Pancreas (tissue), 10 donors: ENCODE measurements at regions not wholly inside any gene's neighbourhood (a gene's known extent, or its start where the extent isn't known, plus 50 kb on each side); places are given as distances from the start of the nearest gene placed in this dataset.

Experiments used
- ATAC-seq, 4 donors: fragments of 200-7000 bp; cut with Tn5 transposase; one replicate each; pipeline versions ENCODE4 v1.8.0 to v1.9.1; 2020; ENCODE audit warnings: mild to moderate bottlenecking in 4 of 4, moderate library complexity in 4 of 4
- DNase-seq, 6 donors: peaks; one replicate each; pipeline ENCODE4 v3.0.0-alpha.2; 2020
- FAIRE-seq: peaks from 2 replicates; lab custom pipeline; 2012; peaks lifted over from hg19 to GRCh38; lab: Jason Lieb, UNC
- H3K27ac ChIP-seq, 4 donors: fragments of 200-600 bp; sonication (generic); 1 replicate in 3 of 4; 2 replicates in 1 of 4; pipeline versions ENCODE4 v1.5.0 to v1.8.0; 2020
- H3K27me3 ChIP-seq, 4 donors: fragments of 200-600 bp; one replicate each; pipeline ENCODE4 v1.8.0; 2021
- H3K36me3 ChIP-seq, 3 donors: fragments of 200-600 bp; sonication (generic) in 1 of 3; one replicate each; pipeline versions ENCODE4 v1.5.0 to v1.8.0; 2020 to 2021
- H3K4me1 ChIP-seq, 3 donors: fragments of 200-600 bp; one replicate each; pipeline ENCODE4 v1.8.0; 2021
- H3K4me3 ChIP-seq, 4 donors: fragments of 200-600 bp; sonication (generic) in 2 of 4; one replicate each; pipeline versions ENCODE4 v1.5.0 to v1.8.0; 2020 to 2021
- H3K9me3 ChIP-seq, 4 donors: fragments of 200-600 bp; one replicate each; pipeline ENCODE4 v1.8.0; 2021
- CTCF ChIP-seq, 4 donors: fragments of 200-600 bp; sonication (generic) in 3 of 4; IDR thresholded peaks; one replicate each; pipeline versions ENCODE4 v1.5.0 to v1.8.0; 2021; ENCODE audit warnings: antibody characterized with exemption in 4 of 4
- WGBS, 2 donors: extraction: QIAGEN DNeasy Blood & Tissue Kit; methylation state at CpG; one replicate each; pipeline ENCODE4 v1.1.7; 2013; 5-methylcytosine and 5-hydroxymethylcytosine counted together
- intact Hi-C, 3 donors: fragments of 100-400 bp; cut with DNase I; formaldehyde crosslinking; loops; one replicate each; pipeline versions ENCODE4 v1.11.1 to v1.14.2; 2022
- donor health status: healthy with polysubstance abuse.
- donor health status: DM: no; HTN: no; CAD: no; lungs with moderate emphysema.
- donor health status: DM: no; HTN: no; CAD: no.
- donor health status: control.
- donor health status: control.
- donor health status: Bipolar disorder and iron deficiency.
- donor health status: DM: yes; HTN: yes; CAD: no.
- donor health status: DM: no; HTN: no; CAD: no.
- donor health status: DM: no; HTN: no; CAD: no.
- donor health status: DM: yes; HTN: yes; CAD: no.

GRCh38 chr5:60517094-60517694 lies 182.8 kb downstream of the DEPDC1B start:
- no peaks in the 10 kb centered on the region for H3K27me3 ChIP-seq
- H3K9me3 ChIP-seq: no peaks in the 10 kb centered on the region
- ATAC-seq: no peak
- H3K4me1 ChIP-seq: peaks cover 4 to 11% (median 9%) of the 10 kb centered on the region in 3 donors
- no peak for FAIRE-seq
- no peaks in the 10 kb centered on the region for H3K36me3 ChIP-seq
- intact Hi-C loops: no loop called here
- 93 to 98% methylated on average over 8 of the region's 8 CpGs for WGBS, 2 donors
- no peak overlapping the region for H3K4me3 ChIP-seq
- H3K27ac ChIP-seq: no peak overlapping the region
- peak in 1 of 6 donors; percentile 47 for DNase-seq
- TF ChIP-seq CTCF (IDR thresholded peaks at IDR 0.05): no peak

GRCh38 chr5:60516688-60517087 lies 183.3 kb downstream of the DEPDC1B start:
- FAIRE-seq: no peak
- no peak for ATAC-seq
- no peak for TF ChIP-seq CTCF (IDR thresholded peaks at IDR 0.05)
- intact Hi-C loops: no loop called here
- Histone ChIP-seq H3K9me3 (no peaks in the 10 kb centered on the region), H3K27ac (no peak overlapping the region), H3K4me1 (peaks cover 4 to 11% (median 9%) of the 10 kb centered on the region in 3 donors), H3K36me3 (no peaks in the 10 kb centered on the region), H3K4me3 (no peak overlapping the region), H3K27me3 (no peaks in the 10 kb centered on the region)
- WGBS, 2 donors: 88 to 95% methylated on average over 2 of the region's 2 CpGs
- DNase-seq: no peak

GRCh38 chr5:60514152-60514551 lies 185.8 kb downstream of the DEPDC1B start:
- H3K27ac ChIP-seq: no peak overlapping the region
- peaks cover 0 to 7% (median 4%) of the 10 kb centered on the region in 3 donors for H3K4me1 ChIP-seq
- DNase-seq (no peak), FAIRE-seq (no peak), ATAC-seq (no peak)
- TF ChIP-seq CTCF (IDR thresholded peaks at IDR 0.05): no peak
- intact Hi-C loops: no loop called here
- no peaks in the 10 kb centered on the region for H3K9me3 ChIP-seq
- H3K4me3 ChIP-seq: no peak overlapping the region
- 13 to 15% methylated on average over 1 of the region's 1 CpG for WGBS, 2 donors
- no peaks in the 10 kb centered on the region for H3K27me3 ChIP-seq
- H3K36me3 ChIP-seq: no peaks in the 10 kb centered on the region

GRCh38 chr5:60512117-60512516 lies 187.8 kb downstream of the DEPDC1B start:
- TF ChIP-seq CTCF (IDR thresholded peaks at IDR 0.05): no peak
- DNase-seq (no peak), ATAC-seq (no peak), FAIRE-seq (no peak)
- Histone ChIP-seq H3K4me1 (no peaks in the 10 kb centered on the region), H3K9me3 (no peaks in the 10 kb centered on the region), H3K27me3 (no peaks in the 10 kb centered on the region), H3K36me3 (no peaks in the 10 kb centered on the region), H3K4me3 (no peak overlapping the region), H3K27ac (no peak overlapping the region)
- intact Hi-C loops: no loop called here

DNA sequence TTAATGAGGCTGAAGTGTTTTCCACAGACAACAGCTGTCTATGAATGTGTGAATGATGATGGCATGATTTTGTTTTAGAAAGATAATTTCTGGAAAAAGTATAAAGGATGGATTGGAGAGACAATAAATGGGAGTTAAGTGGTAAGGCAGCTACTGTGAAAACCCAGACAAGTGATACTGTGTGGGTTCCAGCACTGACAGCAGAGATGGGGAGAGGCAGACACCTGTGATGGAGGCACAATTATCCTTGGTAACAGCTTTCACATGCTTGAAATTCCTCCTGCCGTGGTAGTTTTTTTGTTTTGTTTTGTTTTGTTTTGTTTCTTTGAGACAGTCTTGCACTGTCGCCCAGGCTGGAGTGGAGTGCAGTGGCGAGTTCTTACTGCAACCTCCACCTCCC lies 189.3 kb downstream of the DEPDC1B start:
- 68 to 71% methylated on average over 3 of the region's 3 CpGs for WGBS, 2 donors
- no peaks in the 10 kb centered on the region for H3K9me3 ChIP-seq
- H3K27ac ChIP-seq: no peak overlapping the region
- H3K4me3 ChIP-seq: no peak overlapping the region
- TF ChIP-seq CTCF (IDR thresholded peaks at IDR 0.05): no peak
- FAIRE-seq (no peak), DNase-seq (no peak), ATAC-seq (no peak)
- no peaks in the 10 kb centered on the region for H3K36me3 ChIP-seq
- no peaks in the 10 kb centered on the region for H3K27me3 ChIP-seq
- intact Hi-C loops: no loop called here
- no peaks in the 10 kb centered on the region for H3K4me1 ChIP-seq
